Stomach (tissue), 4 donors: ENCODE measurements at regions not wholly inside any gene's neighbourhood (a gene's known extent, or its start where the extent isn't known, plus 50 kb on each side); places are given as distances from the start of the nearest gene placed in this dataset.

Experiments used
- POLR2AphosphoS5 ChIP-seq, 3 donors: sonication (generic); formaldehyde crosslinking; IDR thresholded peaks; one replicate each; pipeline ENCODE4 v1.6.1; 2016; ENCODE audit warnings: antibody characterized with exemption in 3 of 3
- TF ChIP-seq, protein P1 (sequence below), 7 experiments: fragments of 450-650 bp in 4 of 7; fragments of 200-600 bp in 3 of 7; sonication (generic) in 3 of 7; IDR thresholded peaks; one replicate each; pipeline ENCODE4 v1.5.1; 2016 to 2019; ENCODE audit warnings: antibody characterized with exemption in 7 of 7, control low read depth in 2 of 7, mild to moderate bottlenecking in 1 of 7

DNA sequence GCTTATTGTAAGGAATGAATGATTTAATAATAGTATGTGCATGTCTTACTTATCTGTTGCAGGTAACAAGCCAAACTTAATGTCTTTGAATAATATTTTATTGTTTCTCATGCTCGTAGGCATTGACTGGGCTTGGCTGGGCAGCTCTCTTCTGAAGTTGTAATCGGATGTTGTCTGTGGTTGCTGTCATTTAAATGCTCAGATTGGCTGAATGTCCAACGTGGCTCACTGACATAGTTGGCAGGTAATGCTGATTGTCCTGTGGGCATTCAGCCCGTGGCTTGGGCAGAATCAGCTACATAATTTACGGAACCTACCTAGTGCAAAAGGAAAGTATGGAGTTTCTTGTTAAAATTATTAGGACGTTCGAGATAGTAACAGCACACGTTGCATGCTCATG, 297.4 kb upstream of the GBE1 start:
- no peak for TF ChIP-seq POLR2AphosphoS5 (IDR thresholded peaks at IDR 0.05)
- TF ChIP-seq, protein P1, sequence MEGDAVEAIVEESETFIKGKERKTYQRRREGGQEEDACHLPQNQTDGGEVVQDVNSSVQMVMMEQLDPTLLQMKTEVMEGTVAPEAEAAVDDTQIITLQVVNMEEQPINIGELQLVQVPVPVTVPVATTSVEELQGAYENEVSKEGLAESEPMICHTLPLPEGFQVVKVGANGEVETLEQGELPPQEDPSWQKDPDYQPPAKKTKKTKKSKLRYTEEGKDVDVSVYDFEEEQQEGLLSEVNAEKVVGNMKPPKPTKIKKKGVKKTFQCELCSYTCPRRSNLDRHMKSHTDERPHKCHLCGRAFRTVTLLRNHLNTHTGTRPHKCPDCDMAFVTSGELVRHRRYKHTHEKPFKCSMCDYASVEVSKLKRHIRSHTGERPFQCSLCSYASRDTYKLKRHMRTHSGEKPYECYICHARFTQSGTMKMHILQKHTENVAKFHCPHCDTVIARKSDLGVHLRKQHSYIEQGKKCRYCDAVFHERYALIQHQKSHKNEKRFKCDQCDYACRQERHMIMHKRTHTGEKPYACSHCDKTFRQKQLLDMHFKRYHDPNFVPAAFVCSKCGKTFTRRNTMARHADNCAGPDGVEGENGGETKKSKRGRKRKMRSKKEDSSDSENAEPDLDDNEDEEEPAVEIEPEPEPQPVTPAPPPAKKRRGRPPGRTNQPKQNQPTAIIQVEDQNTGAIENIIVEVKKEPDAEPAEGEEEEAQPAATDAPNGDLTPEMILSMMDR (IDR thresholded peaks at IDR 0.05), result no peak
